Ectodermal cell (in vitro differentiated cells): ENCODE measurements at regions not wholly inside any gene's neighbourhood (a gene's known extent, or its start where the extent isn't known, plus 50 kb on each side); places are given as distances from the start of the nearest gene placed in this dataset.

Source experiments
- H3K27ac ChIP-seq: 2 replicates; pipeline ENCODE4 v1.7.0; 2013; ENCODE audit warnings: mild to moderate bottlenecking, low read depth, low read length; ENCODE audit not compliant: insufficient read depth, poor library complexity, severe bottlenecking
- H3K27me3 ChIP-seq: 2 replicates; pipeline ENCODE4 v1.7.0; 2013; ENCODE audit warnings: mild to moderate bottlenecking, low read length; ENCODE audit not compliant: insufficient read depth, control insufficient read depth, poor library complexity, severe bottlenecking
- H3K36me3 ChIP-seq: one replicate; pipeline ENCODE4 v1.7.0; 2013; ENCODE audit warnings: low read length; ENCODE audit not compliant: control insufficient read depth, insufficient read depth
- H3K4me1 ChIP-seq: one replicate; pipeline ENCODE4 v1.7.0; 2013; ENCODE audit warnings: low read length; ENCODE audit not compliant: control insufficient read depth, insufficient read depth
- H3K4me3 ChIP-seq: 2 replicates; pipeline ENCODE4 v1.7.0; 2013; ENCODE audit warnings: low read depth, low read length, control low read depth; ENCODE audit not compliant: insufficient read depth
- H3K9me3 ChIP-seq: 2 replicates; pipeline ENCODE4 v1.7.0; 2013; ENCODE audit warnings: mild to moderate bottlenecking, low read length, moderate library complexity; ENCODE audit not compliant: control insufficient read depth
- WGBS, 2 experiments: methylation state at CpG; one replicate each; pipeline ENCODE4 v1.1.7; 2013; ENCODE audit warnings: missing lambda C conversion rate in 2 of 2; 5-methylcytosine and 5-hydroxymethylcytosine counted together

DNA sequence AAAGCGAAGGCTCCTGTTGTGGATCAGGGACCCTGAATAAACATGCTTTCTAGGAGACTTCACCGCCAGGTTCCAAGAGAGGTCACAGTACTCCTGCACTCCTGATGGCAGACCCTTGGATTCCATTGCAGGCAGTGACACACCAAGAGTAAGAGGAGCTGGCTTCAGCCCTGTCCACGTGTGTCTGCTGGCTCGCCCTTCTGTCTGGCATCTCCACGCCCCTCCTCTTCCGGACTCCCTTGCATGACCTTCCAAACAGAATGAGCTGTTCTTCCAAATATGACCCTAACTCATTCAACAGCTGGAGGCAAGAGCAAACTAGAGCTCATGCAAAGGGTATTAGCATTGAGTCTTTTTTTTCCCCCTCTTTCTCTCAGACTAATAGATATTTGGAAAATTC is 233.0 kb upstream of the PLEKHG7 start:
- 90 to 91% methylated on average over 6 of the region's 6 CpGs for WGBS, 2 experiments
- no peaks in the 10 kb centered on the region for H3K36me3 ChIP-seq

DNA sequence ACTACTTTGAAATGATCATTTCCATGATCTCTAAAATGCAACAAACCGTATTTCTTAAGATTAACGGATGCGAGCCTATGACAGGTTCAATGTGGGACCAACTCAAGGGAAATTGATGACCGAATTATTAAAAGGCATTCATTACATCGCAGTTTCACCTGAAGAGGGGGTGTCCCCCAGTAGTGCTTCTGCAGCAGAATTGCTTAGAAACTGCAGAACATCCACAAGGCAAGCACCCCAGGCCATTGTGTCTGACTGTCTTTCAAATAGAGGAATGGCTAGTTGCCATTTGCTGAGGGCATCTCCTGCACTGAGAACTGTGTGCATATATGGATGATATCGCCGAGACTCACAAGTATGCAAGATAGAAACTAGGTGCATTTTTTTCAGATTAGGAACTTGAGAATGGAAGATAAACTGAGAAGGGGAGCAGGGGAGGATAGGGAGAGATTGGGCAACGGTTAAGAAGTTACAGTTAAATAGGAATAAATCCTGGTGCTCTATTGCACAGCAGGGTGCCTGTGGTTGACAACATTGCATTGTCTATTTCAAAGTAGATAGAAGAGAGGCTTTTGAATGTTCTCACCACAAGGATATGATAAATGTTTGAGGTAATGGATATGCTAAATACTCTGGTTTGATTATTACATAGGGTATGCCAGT is 234.3 kb upstream of the PLEKHG7 start:
- no peak overlapping the region for H3K4me3 ChIP-seq
- WGBS, 2 experiments = 91 to 92% methylated on average over 8 of the region's 8 CpGs
- H3K9me3 ChIP-seq = no peaks in the 10 kb centered on the region
- H3K36me3 ChIP-seq = no peaks in the 10 kb centered on the region
- no peak overlapping the region for H3K27ac ChIP-seq
- H3K4me1 ChIP-seq = peaks cover 24% of the 10 kb centered on the region
- no peaks in the 10 kb centered on the region for H3K27me3 ChIP-seq

More for the DNA sequence above, 233.0 kb upstream of the PLEKHG7 start:
- Histone ChIP-seq H3K9me3 (no peaks in the 10 kb centered on the region), H3K4me1 (peaks cover 23% of the 10 kb centered on the region), H3K27ac (no peak overlapping the region), H3K27me3 (no peaks in the 10 kb centered on the region), H3K4me3 (no peak overlapping the region)

DNA sequence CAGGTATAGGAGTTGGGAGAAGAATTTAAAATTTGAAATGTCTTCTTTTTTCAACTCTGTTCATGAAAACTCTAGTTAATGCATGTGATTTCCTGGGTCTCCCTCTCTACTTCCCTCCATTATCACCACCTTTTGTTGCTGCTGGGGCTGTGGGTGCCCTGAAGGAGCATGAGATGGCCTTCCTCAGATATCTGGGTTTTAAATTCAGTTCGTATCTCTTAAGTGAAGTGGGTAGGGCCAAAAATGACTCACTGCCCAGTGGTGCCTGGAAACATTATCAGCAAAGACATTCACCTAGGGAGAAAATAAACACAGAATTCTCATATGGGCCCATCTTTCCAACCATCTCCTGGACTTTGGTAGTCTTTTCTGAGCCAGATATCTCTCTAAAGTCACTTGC is 234.9 kb upstream of the PLEKHG7 start:
- 67 to 81% methylated on average over 1 of the region's 1 CpG for WGBS, 2 experiments

DNA sequence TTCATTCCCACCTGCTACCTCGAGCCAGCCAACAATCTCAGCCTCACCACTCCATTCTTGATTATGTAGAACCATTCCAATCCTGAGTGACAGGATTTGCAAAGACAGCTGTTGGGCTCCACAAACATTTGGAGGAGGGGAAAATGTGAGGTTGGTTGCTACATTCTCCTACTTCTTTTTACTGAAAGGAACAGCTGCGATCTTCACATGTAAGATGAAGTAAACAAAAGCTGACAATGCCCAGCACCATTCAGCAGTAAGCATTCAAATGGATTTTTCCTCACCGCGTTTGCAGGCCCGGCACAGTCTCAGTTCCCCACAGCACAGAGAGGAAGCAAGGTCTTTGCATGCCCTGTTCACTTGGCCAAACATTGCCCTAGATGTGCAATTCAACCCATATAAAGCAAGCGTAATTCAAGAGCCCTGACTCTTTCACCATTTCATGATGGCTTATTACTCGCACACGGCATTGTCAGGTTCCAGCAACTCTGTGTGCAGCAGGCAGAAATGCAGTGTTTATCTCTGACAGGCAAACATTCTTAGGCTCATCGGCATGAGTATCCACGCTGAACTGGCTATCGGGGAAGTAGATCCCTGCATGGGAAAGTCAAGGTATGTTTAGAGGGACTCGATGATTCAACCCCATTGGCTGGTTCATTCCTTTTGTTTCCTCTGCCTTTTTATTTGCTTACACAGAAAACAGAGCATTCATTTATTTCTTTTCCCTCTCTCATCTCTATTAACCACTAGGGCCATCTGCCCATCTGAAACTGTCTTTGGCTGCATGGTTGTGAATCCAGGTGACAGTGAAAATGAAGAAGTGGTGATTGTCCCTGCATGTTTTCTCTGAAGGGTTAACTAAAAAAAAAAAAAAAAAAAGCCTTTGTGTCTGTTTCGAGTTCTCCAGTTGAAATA is 236.1 kb upstream of the PLEKHG7 start:
- Histone ChIP-seq H3K27me3 (no peaks in the 10 kb centered on the region), H3K27ac (peak overlapping the region; percentile 71), H3K4me3 (no peak overlapping the region), H3K36me3 (no peaks in the 10 kb centered on the region), H3K4me1 (peaks cover 24% of the 10 kb centered on the region), H3K9me3 (no peaks in the 10 kb centered on the region)
- WGBS, 2 experiments = 26% methylated on average over 13 of the region's 13 CpGs

More for the DNA sequence above, 234.9 kb upstream of the PLEKHG7 start:
- no peaks in the 10 kb centered on the region for H3K27me3 ChIP-seq
- H3K4me3 ChIP-seq = no peak overlapping the region
- H3K9me3 ChIP-seq = no peaks in the 10 kb centered on the region
- H3K4me1 ChIP-seq = peaks cover 24% of the 10 kb centered on the region
- no peak overlapping the region for H3K27ac ChIP-seq
- no peaks in the 10 kb centered on the region for H3K36me3 ChIP-seq

DNA sequence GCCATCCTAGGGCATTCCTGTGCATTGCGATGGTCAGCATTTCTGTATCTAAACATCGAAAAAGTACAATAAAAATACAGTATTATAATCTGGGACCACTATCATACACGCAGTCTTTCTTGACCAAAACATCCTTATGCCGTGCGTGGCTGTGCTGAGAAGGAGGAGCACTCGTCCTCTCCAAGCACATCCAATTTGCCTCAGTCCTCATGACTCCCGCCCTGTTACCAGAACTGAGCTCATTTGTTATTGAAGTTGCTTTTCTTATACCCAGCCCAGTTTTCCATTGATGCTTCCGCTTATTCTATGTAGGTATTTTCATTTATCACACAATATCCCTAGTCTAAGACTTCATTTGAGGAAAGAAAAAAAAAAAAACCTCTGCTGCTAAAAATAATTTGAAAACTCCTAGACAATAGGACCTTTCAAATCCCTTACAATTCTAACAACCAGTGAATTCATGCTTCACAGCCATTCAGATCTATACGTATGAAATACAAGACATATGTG is 236.9 kb upstream of the PLEKHG7 start:
- WGBS, 2 experiments = 82 to 89% methylated on average over 7 to 9 of the region's 9 CpGs
- H3K36me3 ChIP-seq = no peaks in the 10 kb centered on the region
- no peaks in the 10 kb centered on the region for H3K27me3 ChIP-seq
- peaks cover 24% of the 10 kb centered on the region for H3K4me1 ChIP-seq
- H3K9me3 ChIP-seq = no peaks in the 10 kb centered on the region
- H3K4me3 ChIP-seq = no peak overlapping the region
- no peak overlapping the region for H3K27ac ChIP-seq

DNA sequence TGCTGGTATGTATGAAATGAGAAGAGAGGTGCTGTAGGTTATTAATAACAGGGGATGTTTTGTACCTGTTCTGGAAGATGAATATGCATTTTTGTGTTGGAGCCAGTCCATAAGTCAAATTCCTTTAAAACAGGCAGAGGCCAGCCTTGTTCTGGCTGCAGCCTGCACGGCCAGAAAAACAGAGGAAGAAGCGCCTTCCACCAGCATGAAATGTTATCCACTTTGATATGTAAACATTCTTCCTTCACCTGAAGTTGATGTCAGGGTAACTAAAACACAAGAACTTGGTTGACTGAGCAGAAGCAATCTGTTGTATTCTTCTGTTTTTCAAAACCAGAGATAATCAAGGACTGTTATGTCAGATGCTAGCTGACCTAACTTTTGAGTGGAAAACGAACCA is 237.9 kb upstream of the PLEKHG7 start:
- Histone ChIP-seq H3K4me3 (no peak overlapping the region), H3K27ac (no peak overlapping the region), H3K9me3 (no peaks in the 10 kb centered on the region), H3K27me3 (no peaks in the 10 kb centered on the region), H3K36me3 (no peaks in the 10 kb centered on the region), H3K4me1 (peaks cover 24% of the 10 kb centered on the region)
- 55 to 72% methylated on average over 3 of the region's 3 CpGs for WGBS, 2 experiments

DNA sequence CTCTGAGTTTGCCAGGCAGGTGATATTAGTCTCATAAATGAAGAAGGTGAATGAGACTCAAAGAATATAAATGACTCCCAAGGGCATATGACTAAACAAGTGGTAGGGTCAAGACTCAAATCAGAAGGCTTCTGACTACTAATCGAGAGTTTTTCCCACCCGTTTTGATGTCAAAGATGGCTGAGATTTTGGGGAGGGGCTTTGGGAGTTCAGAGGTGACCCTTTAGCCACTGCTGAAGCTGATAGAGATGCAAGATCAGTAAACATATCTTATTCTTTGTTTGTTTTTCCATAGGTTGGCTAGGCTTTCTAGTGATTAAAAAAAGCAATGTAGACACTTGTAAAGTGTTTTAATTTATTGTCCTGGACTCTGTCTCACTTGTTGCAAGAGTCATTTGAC is 239.6 kb upstream of the PLEKHG7 start:
- Histone ChIP-seq H3K4me1 (peaks cover 24% of the 10 kb centered on the region), H3K27ac (no peak overlapping the region), H3K36me3 (no peaks in the 10 kb centered on the region), H3K4me3 (no peak overlapping the region), H3K27me3 (no peaks in the 10 kb centered on the region), H3K9me3 (no peaks in the 10 kb centered on the region)
- WGBS, 2 experiments = 92 to 96% methylated on average over 2 of the region's 2 CpGs

DNA sequence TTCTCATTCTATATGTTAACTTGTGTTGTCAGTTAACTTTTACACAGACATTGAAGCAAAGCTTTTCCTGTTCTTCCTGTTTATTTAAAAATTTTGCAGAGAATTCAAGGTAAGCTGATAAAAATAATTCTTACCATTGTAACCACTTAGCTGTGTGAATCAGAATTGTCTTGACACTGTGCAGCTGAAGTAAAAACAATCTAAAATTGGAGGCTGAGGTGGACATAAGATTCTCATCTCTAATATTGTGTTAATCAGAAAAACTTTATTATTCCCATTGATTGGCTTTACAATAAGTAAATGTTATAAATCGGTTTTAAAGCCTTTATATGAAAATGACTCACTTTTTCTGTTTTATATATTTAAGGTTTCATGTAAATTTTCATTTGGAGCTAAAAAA is 240.3 kb upstream of the PLEKHG7 start:
- no CpG with 5 or more reads among the region's 1 CpG for WGBS, 2 experiments
- Histone ChIP-seq H3K4me1 (peaks cover 24% of the 10 kb centered on the region), H3K36me3 (no peaks in the 10 kb centered on the region), H3K9me3 (no peaks in the 10 kb centered on the region), H3K27ac (no peak overlapping the region), H3K4me3 (no peak overlapping the region), H3K27me3 (no peaks in the 10 kb centered on the region)

DNA sequence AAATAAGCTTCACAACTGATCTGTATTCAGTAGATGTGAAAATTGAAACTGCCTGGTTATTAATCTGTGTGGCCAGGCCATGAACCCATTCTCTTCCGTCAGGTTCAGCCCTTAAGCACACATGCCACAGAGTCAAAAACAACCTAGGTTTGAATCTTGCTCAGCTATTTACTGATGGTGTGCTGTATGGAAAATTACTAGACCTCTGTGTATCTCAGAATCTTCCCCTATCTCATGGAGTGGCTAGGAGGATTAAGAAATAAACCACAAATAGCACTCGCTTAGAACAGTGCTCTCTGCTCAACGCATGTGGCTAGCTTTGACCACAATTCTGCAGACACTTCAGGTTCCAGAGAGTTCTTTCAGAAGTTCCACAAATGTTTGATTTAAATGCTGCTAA is 240.7 kb upstream of the PLEKHG7 start:
- H3K4me3 ChIP-seq = no peak overlapping the region
- 98 to 100% methylated on average over 3 of the region's 3 CpGs for WGBS, 2 experiments
- H3K4me1 ChIP-seq = peaks cover 20% of the 10 kb centered on the region
- no peak overlapping the region for H3K27ac ChIP-seq
- no peaks in the 10 kb centered on the region for H3K36me3 ChIP-seq
- H3K9me3 ChIP-seq = no peaks in the 10 kb centered on the region
- H3K27me3 ChIP-seq = no peaks in the 10 kb centered on the region

DNA sequence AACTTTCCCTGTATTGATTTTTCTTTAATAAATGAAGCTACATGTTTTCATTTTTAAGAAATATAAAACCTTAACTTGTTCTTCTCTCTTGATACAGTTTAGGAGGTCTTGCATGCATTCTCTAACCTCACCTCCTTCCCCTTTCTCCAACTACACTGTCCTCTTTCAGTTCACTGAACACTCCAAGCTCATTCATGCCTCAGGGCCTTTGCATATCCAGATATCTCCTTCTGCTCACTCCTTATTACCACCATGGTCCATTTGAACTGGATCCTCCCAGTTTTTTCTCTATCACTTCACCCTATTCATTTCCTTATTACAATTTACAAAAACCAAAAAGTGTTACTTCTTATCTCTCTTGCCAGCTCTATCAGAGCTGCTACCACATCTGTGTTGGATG is 242.9 kb upstream of the PLEKHG7 start:
- Histone ChIP-seq H3K27me3 (no peaks in the 10 kb centered on the region), H3K4me1 (peaks cover 1% of the 10 kb centered on the region)

More for the DNA sequence above, 242.9 kb upstream of the PLEKHG7 start:
- no peaks in the 10 kb centered on the region for H3K9me3 ChIP-seq
- H3K4me3 ChIP-seq = no peak overlapping the region
- H3K36me3 ChIP-seq = no peaks in the 10 kb centered on the region
- H3K27ac ChIP-seq = no peak overlapping the region
